ENCODE measurements at regions not wholly inside any gene's neighbourhood (a gene's known extent, or its start where the extent isn't known, plus 50 kb on each side); places are given as distances from the start of the nearest gene placed in this dataset.

GRCh38 chr12:115638733-115639647, 638.5 kb downstream of the MED13L start:
- TF ChIP-seq POLR2AphosphoS5 (IDR thresholded peaks at IDR 0.05; ENCODE audit: low read depth, low read length) (no peak), SMC3 (IDR thresholded peaks at IDR 0.05; ENCODE audit: low read depth, low read length) (no peak), NFIC (IDR thresholded peaks at IDR 0.05; ENCODE audit: borderline replicate concordance) (no peak), FOXM1 (IDR thresholded peaks at IDR 0.05; ENCODE audit: low read depth) (no peak), REST (IDR thresholded peaks at IDR 0.05; ENCODE audit: low read depth, low read length) (no peak), SIN3A (IDR thresholded peaks at IDR 0.05; ENCODE audit: borderline replicate concordance, low read depth, low read length) (no peak), TAF1 (IDR thresholded peaks at IDR 0.05; ENCODE audit: borderline replicate concordance, low read depth, low read length) (no peak), RAD21 (IDR thresholded peaks at IDR 0.05; ENCODE audit: low read length) (no peak), TEAD4 (IDR thresholded peaks at IDR 0.05; ENCODE audit: borderline replicate concordance, insufficient read depth) (no peak)
- TF ChIP-seq, protein P1, sequence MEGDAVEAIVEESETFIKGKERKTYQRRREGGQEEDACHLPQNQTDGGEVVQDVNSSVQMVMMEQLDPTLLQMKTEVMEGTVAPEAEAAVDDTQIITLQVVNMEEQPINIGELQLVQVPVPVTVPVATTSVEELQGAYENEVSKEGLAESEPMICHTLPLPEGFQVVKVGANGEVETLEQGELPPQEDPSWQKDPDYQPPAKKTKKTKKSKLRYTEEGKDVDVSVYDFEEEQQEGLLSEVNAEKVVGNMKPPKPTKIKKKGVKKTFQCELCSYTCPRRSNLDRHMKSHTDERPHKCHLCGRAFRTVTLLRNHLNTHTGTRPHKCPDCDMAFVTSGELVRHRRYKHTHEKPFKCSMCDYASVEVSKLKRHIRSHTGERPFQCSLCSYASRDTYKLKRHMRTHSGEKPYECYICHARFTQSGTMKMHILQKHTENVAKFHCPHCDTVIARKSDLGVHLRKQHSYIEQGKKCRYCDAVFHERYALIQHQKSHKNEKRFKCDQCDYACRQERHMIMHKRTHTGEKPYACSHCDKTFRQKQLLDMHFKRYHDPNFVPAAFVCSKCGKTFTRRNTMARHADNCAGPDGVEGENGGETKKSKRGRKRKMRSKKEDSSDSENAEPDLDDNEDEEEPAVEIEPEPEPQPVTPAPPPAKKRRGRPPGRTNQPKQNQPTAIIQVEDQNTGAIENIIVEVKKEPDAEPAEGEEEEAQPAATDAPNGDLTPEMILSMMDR (IDR thresholded peaks at IDR 0.05): no peak
- TF ChIP-seq, protein P2, sequence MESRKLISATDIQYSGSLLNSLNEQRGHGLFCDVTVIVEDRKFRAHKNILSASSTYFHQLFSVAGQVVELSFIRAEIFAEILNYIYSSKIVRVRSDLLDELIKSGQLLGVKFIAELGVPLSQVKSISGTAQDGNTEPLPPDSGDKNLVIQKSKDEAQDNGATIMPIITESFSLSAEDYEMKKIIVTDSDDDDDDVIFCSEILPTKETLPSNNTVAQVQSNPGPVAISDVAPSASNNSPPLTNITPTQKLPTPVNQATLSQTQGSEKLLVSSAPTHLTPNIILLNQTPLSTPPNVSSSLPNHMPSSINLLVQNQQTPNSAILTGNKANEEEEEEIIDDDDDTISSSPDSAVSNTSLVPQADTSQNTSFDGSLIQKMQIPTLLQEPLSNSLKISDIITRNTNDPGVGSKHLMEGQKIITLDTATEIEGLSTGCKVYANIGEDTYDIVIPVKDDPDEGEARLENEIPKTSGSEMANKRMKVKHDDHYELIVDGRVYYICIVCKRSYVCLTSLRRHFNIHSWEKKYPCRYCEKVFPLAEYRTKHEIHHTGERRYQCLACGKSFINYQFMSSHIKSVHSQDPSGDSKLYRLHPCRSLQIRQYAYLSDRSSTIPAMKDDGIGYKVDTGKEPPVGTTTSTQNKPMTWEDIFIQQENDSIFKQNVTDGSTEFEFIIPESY (IDR thresholded peaks at IDR 0.05; ENCODE audit: borderline replicate concordance, low read depth): no peak

Measured in SK-N-SH (cell line).